Smooth muscle cell (in vitro differentiated cells): ENCODE measurements at regions not wholly inside any gene's neighbourhood (a gene's known extent, or its start where the extent isn't known, plus 50 kb on each side); places are given as distances from the start of the nearest gene placed in this dataset.

Source experiments
- DNase-seq: peaks from one replicate; lab custom pipeline; 2025; ENCODE audit not compliant: unreplicated experiment; lab: John Stamatoyannopoulos, UW
- H2AFZ ChIP-seq: fragments of 200-600 bp; sonication (generic); 2 replicates; pipeline ENCODE4 v1.6.0; 2016; ENCODE audit warnings: antibody characterized with exemption, low read depth, mild to moderate bottlenecking
- H3F3A ChIP-seq: fragments of 200-600 bp; sonication (generic); 2 replicates; pipeline ENCODE4 v1.6.0; 2017; ENCODE audit warnings: antibody characterized with exemption, low read depth
- H3K27ac ChIP-seq: fragments of 200-600 bp; sonication (generic); 2 replicates; pipeline ENCODE4 v1.5.1; 2016; ENCODE audit warnings: low read depth, mild to moderate bottlenecking
- H3K27me3 ChIP-seq: fragments of 200-600 bp; sonication (generic); 2 replicates; pipeline ENCODE4 v1.6.1; 2016; ENCODE audit warnings: low read depth, mild to moderate bottlenecking
- H3K36me3 ChIP-seq: fragments of 200-600 bp; sonication (generic); 2 replicates; pipeline ENCODE4 v1.5.1; 2016; ENCODE audit warnings: low read depth
- H3K4me1 ChIP-seq: fragments of 200-600 bp; sonication (generic); 2 replicates; pipeline ENCODE4 v1.5.1; 2016; ENCODE audit warnings: low read depth
- H3K4me2 ChIP-seq: fragments of 200-600 bp; sonication (generic); 2 replicates; pipeline ENCODE4 v1.6.0; 2016; ENCODE audit warnings: mild to moderate bottlenecking
- H3K4me3 ChIP-seq: fragments of 200-600 bp; sonication (generic); 2 replicates; pipeline ENCODE4 v1.5.1; 2016; ENCODE audit warnings: mild to moderate bottlenecking
- H3K79me2 ChIP-seq: fragments of 200-600 bp; sonication (generic); 2 replicates; pipeline ENCODE4 v1.6.0; 2016; ENCODE audit warnings: low read depth, mild to moderate bottlenecking
- H3K9ac ChIP-seq: fragments of 200-600 bp; sonication (generic); 2 replicates; pipeline ENCODE4 v1.6.0; 2016; ENCODE audit warnings: low read depth
- H3K9me3 ChIP-seq: fragments of 200-600 bp; sonication (generic); replicated peaks from 2 replicates; pipeline ENCODE4 v1.5.1; 2016; ENCODE audit warnings: low read depth
- H4K20me1 ChIP-seq: fragments of 200-600 bp; sonication (generic); 2 replicates; pipeline ENCODE4 v1.6.0; 2016; ENCODE audit warnings: low read depth
- CTCF ChIP-seq: fragments of 200-600 bp; sonication (generic); IDR thresholded peaks from 2 replicates; pipeline ENCODE4 v1.5.1; 2017; ENCODE audit warnings: borderline replicate concordance, mild to moderate bottlenecking, antibody characterized with exemption; ENCODE audit not compliant: insufficient read depth, poor library complexity, severe bottlenecking
- WGBS: methylation state at CpG from one replicate; pipeline ENCODE4 v1.1.7; 2016; ENCODE audit warnings: low lambda C conversion rate; 5-methylcytosine and 5-hydroxymethylcytosine counted together

DNA sequence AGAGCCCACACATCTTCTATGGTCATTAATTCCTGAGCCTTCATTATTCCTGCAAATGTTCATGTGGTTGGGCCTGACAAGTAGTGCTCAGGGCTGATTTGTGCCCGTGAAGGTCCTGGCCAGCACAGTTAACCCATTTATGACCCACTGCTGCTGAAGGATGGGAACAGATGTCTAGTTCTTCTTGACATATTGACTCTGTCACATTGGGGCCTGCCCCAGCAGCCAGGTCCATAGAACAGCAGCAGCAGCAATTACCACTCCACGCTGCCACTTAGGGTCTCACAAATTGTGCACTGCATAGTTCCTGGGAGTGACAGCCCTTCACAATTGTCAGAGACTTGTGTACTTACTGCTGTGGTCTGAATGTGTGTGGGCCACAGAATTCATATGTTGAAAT is 442.3 kb upstream of the RGPD4 start:
- Histone ChIP-seq H3K27me3 (no peaks in the 10 kb centered on the region), H3K4me1 (no peaks in the 10 kb centered on the region), H2AFZ (no peak overlapping the region), H3K36me3 (no peaks in the 10 kb centered on the region), H3K79me2 (no peaks in the 10 kb centered on the region), H4K20me1 (no peaks in the 10 kb centered on the region), H3K27ac (no peak overlapping the region), H3K4me2 (no peak overlapping the region), H3F3A (no peaks in the 10 kb centered on the region), H3K9me3 (no peaks in the 10 kb centered on the region), H3K9ac (no peak overlapping the region), H3K4me3 (no peak overlapping the region)
- WGBS, result 58% methylated on average over 2 of the region's 2 CpGs
- no peak for DNase-seq
- TF ChIP-seq CTCF, result no peak

- Histone ChIP-seq H3K4me2 (no peak overlapping the region), H3K79me2 (no peaks in the 10 kb centered on the region), H3K9ac (no peak overlapping the region), H4K20me1 (no peaks in the 10 kb centered on the region), H3K36me3 (no peaks in the 10 kb centered on the region), H3K4me1 (no peaks in the 10 kb centered on the region), H3K4me3 (no peak overlapping the region), H3K27me3 (no peaks in the 10 kb centered on the region), H2AFZ (no peak overlapping the region), H3K9me3 (no peaks in the 10 kb centered on the region), H3F3A (no peaks in the 10 kb centered on the region), H3K27ac (no peak overlapping the region)
- DNase-seq, result no peak
- 89% methylated on average over 1 of the region's 1 CpG for WGBS
- TF ChIP-seq CTCF, result no peak
Measured at GRCh38 chr2:107385921-107386320, 440.8 kb upstream of the RGPD4 start.

DNA sequence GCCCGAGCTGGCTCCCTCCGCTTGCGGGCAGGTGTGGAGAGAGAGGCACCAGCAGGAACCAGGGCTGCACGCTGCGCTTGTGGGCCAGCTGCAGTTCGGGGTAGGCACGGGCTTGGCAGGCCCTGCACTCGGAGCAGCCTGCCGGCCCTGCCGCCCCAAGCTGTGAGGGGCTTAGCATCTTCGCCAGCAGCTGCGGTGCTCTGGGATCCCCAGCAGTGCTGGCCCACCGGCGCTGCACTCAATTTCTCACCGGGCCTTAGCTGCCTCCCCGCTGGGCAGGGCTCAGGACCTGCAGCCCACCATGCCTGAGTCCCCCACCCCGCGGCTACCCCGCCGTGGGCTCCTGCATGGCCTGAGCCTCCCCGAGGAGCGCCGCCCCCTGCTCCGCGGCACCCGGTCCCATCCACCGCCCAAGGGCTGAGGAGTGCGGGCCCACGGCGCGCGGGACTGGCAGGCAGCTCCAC is 434.4 kb upstream of the RGPD4 start:
- Histone ChIP-seq H3K4me2 (no peak overlapping the region), H3K4me3 (no peak overlapping the region), H3F3A (no peaks in the 10 kb centered on the region), H3K9me3 (no peaks in the 10 kb centered on the region), H2AFZ (no peak overlapping the region), H3K4me1 (no peaks in the 10 kb centered on the region), H3K27ac (no peak overlapping the region), H3K36me3 (no peaks in the 10 kb centered on the region), H3K27me3 (no peaks in the 10 kb centered on the region), H3K9ac (no peak overlapping the region), H4K20me1 (no peaks in the 10 kb centered on the region), H3K79me2 (no peaks in the 10 kb centered on the region)
- WGBS, result 93% methylated on average over 24 of the region's 32 CpGs
- DNase-seq, result no peak
- TF ChIP-seq CTCF, result no peak

DNA sequence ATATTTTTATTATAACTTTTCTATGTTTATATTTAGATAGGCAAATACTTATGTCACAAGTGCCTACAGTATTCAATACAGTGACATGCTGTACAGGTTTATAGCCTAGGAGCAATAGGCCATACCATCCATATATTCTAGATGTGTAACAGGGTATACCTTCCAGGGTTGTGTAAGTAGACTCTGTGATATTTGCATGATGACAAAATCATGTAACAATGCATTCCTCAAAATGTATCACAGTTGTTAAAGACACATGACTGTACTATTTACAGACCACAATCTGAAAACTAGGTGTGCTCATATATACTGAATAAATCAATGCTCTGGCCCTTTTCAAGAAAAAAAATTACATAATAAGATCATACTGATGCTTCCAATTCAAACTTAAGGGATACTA is 433.2 kb upstream of the RGPD4 start:
- Histone ChIP-seq H3K36me3 (no peaks in the 10 kb centered on the region), H2AFZ (no peak overlapping the region), H3K79me2 (no peaks in the 10 kb centered on the region), H3K9ac (no peak overlapping the region), H3K9me3 (no peaks in the 10 kb centered on the region), H3K4me3 (no peak overlapping the region), H3K4me2 (no peak overlapping the region), H3K27ac (no peak overlapping the region), H3K27me3 (no peaks in the 10 kb centered on the region), H4K20me1 (no peaks in the 10 kb centered on the region), H3K4me1 (no peaks in the 10 kb centered on the region), H3F3A (no peaks in the 10 kb centered on the region)
- DNase-seq, result no peak
- no peak for TF ChIP-seq CTCF
